Retinal pigment epithelial cell (primary cell): ENCODE measurements at regions not wholly inside any gene's neighbourhood (a gene's known extent, or its start where the extent isn't known, plus 50 kb on each side); places are given as distances from the start of the nearest gene placed in this dataset.

ENCODE experiments used
- DNase-seq: peaks from one replicate; pipeline ENCODE4 v3.0.0-alpha.2; 2010; ENCODE audit warnings: low read depth
- H3K4me3 ChIP-seq: 2 replicates; pipeline ENCODE4 v1.5.1; 2011; ENCODE audit warnings: mild to moderate bottlenecking, low read length, control low read depth, moderate library complexity
- TF ChIP-seq, protein P1 (sequence below): conservative IDR thresholded peaks from 2 replicates; pipeline ENCODE4 v1.5.1; 2011; ENCODE audit warnings: low read depth, low read length, control low read depth, inconsistent platforms

DNA sequence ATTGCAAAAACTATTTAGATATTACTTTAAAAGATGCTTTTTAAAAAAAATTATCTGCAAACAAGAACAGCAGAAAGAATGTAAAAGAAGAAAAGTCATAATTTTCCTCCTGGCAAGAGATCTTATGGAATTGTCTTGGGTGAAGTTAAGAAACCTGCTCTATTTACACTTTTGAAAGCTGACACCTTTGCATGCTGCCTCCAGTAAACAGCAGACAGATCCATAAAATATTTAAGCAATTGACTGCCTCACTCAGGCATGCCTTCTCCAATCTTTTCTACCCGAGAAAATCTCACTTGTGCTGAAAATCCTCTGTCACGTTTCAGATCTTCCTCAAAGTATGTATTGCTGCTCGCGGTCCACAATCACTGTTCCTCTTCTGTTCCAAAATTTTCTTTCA, 107.9 kb upstream of the ZP4 start:
- TF ChIP-seq, protein P1, sequence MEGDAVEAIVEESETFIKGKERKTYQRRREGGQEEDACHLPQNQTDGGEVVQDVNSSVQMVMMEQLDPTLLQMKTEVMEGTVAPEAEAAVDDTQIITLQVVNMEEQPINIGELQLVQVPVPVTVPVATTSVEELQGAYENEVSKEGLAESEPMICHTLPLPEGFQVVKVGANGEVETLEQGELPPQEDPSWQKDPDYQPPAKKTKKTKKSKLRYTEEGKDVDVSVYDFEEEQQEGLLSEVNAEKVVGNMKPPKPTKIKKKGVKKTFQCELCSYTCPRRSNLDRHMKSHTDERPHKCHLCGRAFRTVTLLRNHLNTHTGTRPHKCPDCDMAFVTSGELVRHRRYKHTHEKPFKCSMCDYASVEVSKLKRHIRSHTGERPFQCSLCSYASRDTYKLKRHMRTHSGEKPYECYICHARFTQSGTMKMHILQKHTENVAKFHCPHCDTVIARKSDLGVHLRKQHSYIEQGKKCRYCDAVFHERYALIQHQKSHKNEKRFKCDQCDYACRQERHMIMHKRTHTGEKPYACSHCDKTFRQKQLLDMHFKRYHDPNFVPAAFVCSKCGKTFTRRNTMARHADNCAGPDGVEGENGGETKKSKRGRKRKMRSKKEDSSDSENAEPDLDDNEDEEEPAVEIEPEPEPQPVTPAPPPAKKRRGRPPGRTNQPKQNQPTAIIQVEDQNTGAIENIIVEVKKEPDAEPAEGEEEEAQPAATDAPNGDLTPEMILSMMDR: no peak
- no peak for DNase-seq
- no peak overlapping the region for H3K4me3 ChIP-seq

DNA sequence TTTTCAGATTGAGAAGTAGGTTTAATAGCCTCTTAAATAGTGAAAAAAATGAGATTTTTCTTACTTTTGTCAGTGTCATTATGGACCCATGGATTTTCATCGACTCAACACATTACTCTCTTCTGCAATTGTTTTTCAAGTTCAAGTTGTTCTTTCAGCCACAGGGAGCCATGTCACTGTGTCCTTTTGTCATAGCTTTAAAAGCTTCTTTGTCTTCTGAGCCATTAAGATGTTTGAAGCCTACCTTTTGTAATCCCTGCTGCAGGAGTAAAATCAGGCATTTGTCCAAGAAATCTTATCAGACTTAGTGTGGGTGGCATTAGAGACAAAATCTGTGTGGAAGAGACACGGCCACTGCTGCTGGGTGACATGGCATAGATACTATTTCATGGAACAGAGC, 92.8 kb upstream of the ZP4 start:
- no peak for DNase-seq
- TF ChIP-seq, protein P1: no peak

DNA sequence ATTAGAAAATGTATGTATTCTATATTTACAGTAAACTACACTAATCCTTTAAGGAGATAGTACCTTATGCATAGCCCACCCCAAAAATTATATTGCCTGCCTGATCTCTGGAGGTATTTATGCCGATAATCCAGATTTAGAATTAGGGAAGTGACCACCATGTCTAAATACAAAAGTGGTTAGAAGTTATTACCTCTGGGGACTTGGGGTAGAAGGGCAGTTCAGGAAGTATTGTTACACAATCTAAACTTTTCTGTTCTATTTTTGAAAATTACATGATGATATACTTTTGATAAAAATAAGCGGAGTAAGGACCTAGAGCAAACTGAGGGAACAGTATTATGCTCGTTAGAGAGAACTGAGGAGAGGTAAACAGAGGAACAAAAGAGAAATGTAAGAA, 90.5 kb upstream of the ZP4 start:
- TF ChIP-seq, protein P1: no peak
- H3K4me3 ChIP-seq: no peak overlapping the region
- no peak for DNase-seq

More for the DNA sequence above, 92.8 kb upstream of the ZP4 start:
- no peak overlapping the region for H3K4me3 ChIP-seq

DNA sequence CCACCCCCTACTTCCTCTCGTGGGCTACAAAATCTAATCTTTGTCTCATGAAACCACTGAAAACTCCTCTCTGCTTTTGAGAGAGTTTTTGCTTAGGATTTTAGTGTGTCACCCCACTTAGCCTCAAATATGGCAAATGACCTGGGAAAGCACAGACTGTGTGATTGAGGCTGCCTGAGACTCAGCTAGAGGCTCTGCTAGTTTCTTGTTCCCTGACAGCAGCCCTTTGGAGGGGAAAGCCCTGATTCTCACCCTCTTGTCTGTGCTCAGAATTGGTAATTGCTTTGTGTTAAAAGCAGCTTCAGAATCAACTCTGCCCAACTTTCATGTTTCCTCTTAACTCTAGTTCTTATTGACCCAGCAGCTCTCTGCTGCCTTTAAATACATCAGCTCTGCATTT, 85.6 kb upstream of the ZP4 start:
- H3K4me3 ChIP-seq: no peak overlapping the region
- TF ChIP-seq, protein P1: no peak
- no peak for DNase-seq

DNA sequence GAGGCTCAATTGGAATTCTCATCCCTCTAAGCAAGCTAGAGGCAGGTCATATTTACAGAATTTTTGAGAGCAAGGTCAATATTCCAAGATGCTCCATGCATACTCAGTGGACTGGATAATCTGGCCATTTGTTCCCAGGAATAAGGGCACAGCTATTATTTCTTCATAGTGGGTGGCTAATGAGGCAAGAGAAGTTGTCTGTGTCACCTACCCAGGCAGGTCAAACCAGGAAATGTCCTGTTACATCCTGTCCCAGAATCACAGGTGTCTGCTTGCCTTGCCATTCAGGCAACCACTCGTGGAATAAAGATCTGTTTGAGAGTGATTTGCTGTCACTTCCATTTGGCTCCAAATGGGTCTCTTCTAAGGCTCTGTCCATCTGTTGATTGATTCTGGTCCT, 85.2 kb upstream of the ZP4 start:
- TF ChIP-seq, protein P1: no peak
- no peak for DNase-seq
- no peak overlapping the region for H3K4me3 ChIP-seq

DNA sequence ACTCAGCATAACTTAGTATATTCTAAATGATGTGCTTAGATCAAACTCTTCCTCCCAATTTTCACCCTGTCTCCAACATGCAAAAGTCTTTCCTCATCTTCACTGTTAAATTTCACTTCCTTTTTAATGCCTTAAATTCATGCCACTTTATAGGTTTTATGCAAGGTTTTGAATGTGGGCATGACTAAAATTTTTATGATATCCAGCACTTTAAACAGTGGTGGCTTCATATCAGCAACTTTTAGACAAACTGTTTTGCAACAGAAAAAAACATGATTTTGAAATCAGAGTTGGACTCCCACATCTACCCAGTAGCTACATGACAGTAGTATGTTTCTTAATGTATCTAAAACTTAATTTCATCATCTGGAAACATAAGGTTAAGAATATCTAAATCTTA, 84.7 kb upstream of the ZP4 start:
- DNase-seq: no peak
- H3K4me3 ChIP-seq: no peak overlapping the region
- TF ChIP-seq, protein P1: no peak

DNA sequence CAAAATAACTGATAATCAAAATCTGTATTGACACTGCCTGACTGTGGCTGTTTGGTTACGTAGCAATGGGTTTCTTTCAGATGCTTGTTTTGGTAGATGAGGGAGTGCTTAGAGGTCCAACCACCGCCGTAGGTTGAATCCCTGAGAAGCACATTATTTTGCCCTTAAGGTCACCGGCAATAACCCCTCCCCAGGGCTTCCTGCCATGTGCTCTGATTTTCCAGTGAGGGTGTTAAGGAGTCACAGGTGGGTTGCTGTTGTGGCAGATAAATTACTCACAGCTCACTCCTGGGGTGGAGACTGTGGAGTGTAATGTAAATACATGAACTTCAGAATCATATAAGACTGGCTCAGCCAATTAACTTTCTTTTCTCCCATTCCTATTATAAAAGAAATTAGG, 81.5 kb upstream of the ZP4 start:
- TF ChIP-seq, protein P1: no peak
- H3K4me3 ChIP-seq: no peak overlapping the region
- no peak for DNase-seq
